Neural cell (in vitro differentiated cells): ENCODE measurements at regions not wholly inside any gene's neighbourhood (a gene's known extent, or its start where the extent isn't known, plus 50 kb on each side); places are given as distances from the start of the nearest gene placed in this dataset.

ENCODE experiments used
- H2AFZ ChIP-seq: fragments of 200-600, 300-800 bp; sonication (generic), shearing (Covaris generic); 2 replicates; pipeline ENCODE4 v1.6.0; 2014; ENCODE audit warnings: low read depth, mild to moderate bottlenecking, antibody characterized with exemption, low read length, moderate library complexity
- H3F3A ChIP-seq: fragments of 200-600 bp; shearing (Covaris generic); 2 replicates; pipeline ENCODE4 v1.6.1; 2016; ENCODE audit warnings: mild to moderate bottlenecking, moderate library complexity, mixed read lengths, antibody characterized with exemption, low read length; ENCODE audit not compliant: insufficient read depth, poor library complexity, severe bottlenecking
- H3K27ac ChIP-seq: fragments of 200-600, 300-800 bp; sonication (generic), shearing (Covaris generic); 2 replicates; pipeline ENCODE4 v1.5.1; 2014; ENCODE audit warnings: mild to moderate bottlenecking, low read length, moderate library complexity
- H3K27me3 ChIP-seq: fragments of 300-800, 200-600 bp; sonication (generic), shearing (Covaris generic); 2 replicates; pipeline ENCODE4 v1.6.0; 2014; ENCODE audit warnings: mild to moderate bottlenecking, low read depth, low read length, moderate library complexity; ENCODE audit not compliant: insufficient read depth
- H3K36me3 ChIP-seq: fragments of 300-800, 200-600 bp; sonication (generic), shearing (Covaris generic); 2 replicates; pipeline ENCODE4 v1.5.1; 2014; ENCODE audit warnings: mild to moderate bottlenecking, antibody characterized with exemption, low read length, moderate library complexity; ENCODE audit not compliant: insufficient read depth
- H3K4me2 ChIP-seq: fragments of 300-800, 200-600 bp; sonication (generic), shearing (Covaris generic); 2 replicates; pipeline ENCODE4 v1.6.0; 2014; ENCODE audit warnings: mild to moderate bottlenecking, low read length
- H3K4me3 ChIP-seq: fragments of 300-800, 200-600 bp; sonication (generic), shearing (Covaris generic); 2 replicates; pipeline ENCODE4 v1.5.1; 2014; ENCODE audit warnings: mild to moderate bottlenecking, low read length, moderate library complexity
- H3K79me2 ChIP-seq: fragments of 200-600 bp; shearing (Covaris generic); replicated peaks from 2 replicates; pipeline ENCODE4 v1.6.0; 2014; ENCODE audit warnings: mild to moderate bottlenecking, low read length, moderate library complexity; ENCODE audit not compliant: insufficient read depth
- H3K9ac ChIP-seq: fragments of 300-800, 200-600 bp; sonication (generic), shearing (Covaris generic); 2 replicates; pipeline ENCODE4 v1.6.1; 2016; ENCODE audit warnings: mild to moderate bottlenecking, low read length, mixed read lengths
- H3K9me2 ChIP-seq: fragments of 200-600 bp; shearing (Covaris generic); 2 replicates; pipeline ENCODE4 v1.6.1; 2016; ENCODE audit warnings: mild to moderate bottlenecking, low read length, mixed read lengths; ENCODE audit not compliant: insufficient read depth
- H3K9me3 ChIP-seq: fragments of 200-600, 300-800 bp; sonication (generic), shearing (Covaris generic); 2 replicates; pipeline ENCODE4 v1.6.1; 2016; ENCODE audit warnings: mild to moderate bottlenecking, mixed run types, low read length, moderate library complexity, mixed read lengths
- H4K20me1 ChIP-seq: fragments of 200-600 bp; shearing (Covaris generic); 2 replicates; pipeline ENCODE4 v1.6.1; 2016; ENCODE audit warnings: mild to moderate bottlenecking, mixed run types; ENCODE audit not compliant: insufficient read depth
- EP300 ChIP-seq: fragments of 450-650 bp; conservative IDR thresholded peaks from 2 replicates; pipeline ENCODE4 v1.6.1; 2014; ENCODE audit warnings: antibody characterized with exemption, mild to moderate bottlenecking, moderate library complexity; ENCODE audit not compliant: poor library complexity, severe bottlenecking
- EZH2 ChIP-seq: fragments of 200-600, 300-800 bp; shearing (Covaris generic), sonication (generic); IDR thresholded peaks from 2 replicates; pipeline ENCODE4 v1.6.1; 2014; ENCODE audit warnings: antibody characterized with exemption, low read length, borderline replicate concordance, mild to moderate bottlenecking; ENCODE audit not compliant: insufficient read depth, poor library complexity, severe bottlenecking
- MXI1 ChIP-seq: fragments of 450-650 bp; conservative IDR thresholded peaks from 2 replicates; pipeline ENCODE4 v1.6.1; 2014; ENCODE audit warnings: antibody characterized with exemption, mild to moderate bottlenecking; ENCODE audit not compliant: poor library complexity, severe bottlenecking
- POLR2AphosphoS5 ChIP-seq: IDR thresholded peaks from 2 replicates; pipeline ENCODE4 v1.6.1; 2012
- SMC3 ChIP-seq: fragments of 450-650 bp; conservative IDR thresholded peaks from 2 replicates; pipeline ENCODE4 v1.6.1; 2014; ENCODE audit warnings: antibody characterized with exemption, mild to moderate bottlenecking, moderate library complexity; ENCODE audit not compliant: poor library complexity
- TAF1 ChIP-seq: IDR thresholded peaks from 2 replicates; pipeline ENCODE4 v1.6.1; 2012; ENCODE audit warnings: low read depth
- TF ChIP-seq, protein P1 (sequence below): fragments of 450-650 bp; IDR thresholded peaks from 2 replicates; pipeline ENCODE4 v1.5.1; 2014; ENCODE audit warnings: antibody characterized with exemption, mild to moderate bottlenecking, moderate library complexity; ENCODE audit not compliant: poor library complexity, severe bottlenecking

DNA sequence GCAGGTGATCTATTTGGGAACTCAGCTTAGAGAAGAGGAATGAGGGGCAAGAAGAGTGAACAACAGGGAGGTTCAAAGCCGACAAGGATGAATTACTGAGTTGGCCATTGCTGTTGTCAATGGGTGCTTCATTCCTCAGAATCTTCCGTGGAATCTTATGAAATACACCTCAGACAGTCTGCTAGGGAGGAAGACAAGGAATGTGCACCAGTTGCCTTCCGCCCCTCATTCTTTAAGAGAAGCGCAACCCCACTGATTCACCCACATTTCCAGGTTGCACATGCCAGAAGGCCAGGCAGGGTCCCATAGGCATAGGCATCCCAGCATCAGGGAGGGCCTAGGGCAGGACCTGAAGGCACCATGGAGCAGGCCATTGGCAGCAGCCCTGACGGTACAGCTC lies 127.5 kb upstream of the TNFAIP3 start:
- no peak overlapping the region for H3K27ac ChIP-seq
- no peak for TF ChIP-seq EP300
- no peaks in the 10 kb centered on the region for H4K20me1 ChIP-seq

DNA sequence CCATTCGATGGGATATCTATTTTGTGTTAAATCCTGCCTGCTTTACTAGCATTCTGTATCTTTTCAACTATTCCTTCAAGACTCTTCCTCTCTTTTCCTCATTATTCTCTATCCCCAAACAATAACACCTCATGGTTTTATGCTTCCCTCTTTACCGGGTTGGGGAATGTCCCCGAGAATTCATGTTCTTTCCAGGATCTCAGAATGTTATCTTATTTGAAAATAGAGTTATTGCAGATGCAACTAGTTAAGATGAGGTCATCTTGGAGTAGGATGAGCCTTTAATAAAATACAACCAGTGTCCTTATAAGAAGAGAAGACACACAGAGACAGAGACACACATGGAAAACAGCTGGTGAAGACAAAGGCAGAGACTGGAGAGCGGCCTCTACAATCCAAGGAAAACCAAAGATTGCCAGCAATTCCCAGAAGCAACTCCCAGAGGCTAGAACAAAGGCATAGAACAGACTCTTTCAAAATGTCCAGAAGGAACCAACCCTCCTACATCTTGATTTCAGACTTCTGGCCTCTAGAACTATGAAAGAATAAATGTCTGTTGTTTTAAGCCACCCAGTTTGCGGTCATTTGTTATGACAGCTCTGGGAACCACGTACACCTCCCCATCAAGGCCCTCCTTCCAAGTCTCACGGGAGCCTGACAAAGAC lies 126.8 kb upstream of the TNFAIP3 start:
- Histone ChIP-seq H3F3A (no peaks in the 10 kb centered on the region), H3K27me3 (no peaks in the 10 kb centered on the region), H2AFZ (no peak overlapping the region), H3K36me3 (no peaks in the 10 kb centered on the region), H3K4me2 (no peak overlapping the region), H3K79me2 (no peaks in the 10 kb centered on the region), H4K20me1 (no peaks in the 10 kb centered on the region), H3K9me3 (no peaks in the 10 kb centered on the region), H3K9ac (no peak overlapping the region), H3K9me2 (no peaks in the 10 kb centered on the region), H3K27ac (no peak overlapping the region), H3K4me3 (no peak overlapping the region)
- TF ChIP-seq EP300 (no peak), SMC3 (no peak)

More for the DNA sequence above, 127.5 kb upstream of the TNFAIP3 start:
- no peaks in the 10 kb centered on the region for H3K9me3 ChIP-seq
- H3K79me2 ChIP-seq: no peaks in the 10 kb centered on the region
- no peak overlapping the region for H3K4me2 ChIP-seq
- H3K9ac ChIP-seq: no peak overlapping the region
- no peak overlapping the region for H3K4me3 ChIP-seq
- no peaks in the 10 kb centered on the region for H3K9me2 ChIP-seq
- H3K36me3 ChIP-seq: no peaks in the 10 kb centered on the region
- H2AFZ ChIP-seq: no peak overlapping the region
- no peaks in the 10 kb centered on the region for H3F3A ChIP-seq
- H3K27me3 ChIP-seq: no peaks in the 10 kb centered on the region

DNA sequence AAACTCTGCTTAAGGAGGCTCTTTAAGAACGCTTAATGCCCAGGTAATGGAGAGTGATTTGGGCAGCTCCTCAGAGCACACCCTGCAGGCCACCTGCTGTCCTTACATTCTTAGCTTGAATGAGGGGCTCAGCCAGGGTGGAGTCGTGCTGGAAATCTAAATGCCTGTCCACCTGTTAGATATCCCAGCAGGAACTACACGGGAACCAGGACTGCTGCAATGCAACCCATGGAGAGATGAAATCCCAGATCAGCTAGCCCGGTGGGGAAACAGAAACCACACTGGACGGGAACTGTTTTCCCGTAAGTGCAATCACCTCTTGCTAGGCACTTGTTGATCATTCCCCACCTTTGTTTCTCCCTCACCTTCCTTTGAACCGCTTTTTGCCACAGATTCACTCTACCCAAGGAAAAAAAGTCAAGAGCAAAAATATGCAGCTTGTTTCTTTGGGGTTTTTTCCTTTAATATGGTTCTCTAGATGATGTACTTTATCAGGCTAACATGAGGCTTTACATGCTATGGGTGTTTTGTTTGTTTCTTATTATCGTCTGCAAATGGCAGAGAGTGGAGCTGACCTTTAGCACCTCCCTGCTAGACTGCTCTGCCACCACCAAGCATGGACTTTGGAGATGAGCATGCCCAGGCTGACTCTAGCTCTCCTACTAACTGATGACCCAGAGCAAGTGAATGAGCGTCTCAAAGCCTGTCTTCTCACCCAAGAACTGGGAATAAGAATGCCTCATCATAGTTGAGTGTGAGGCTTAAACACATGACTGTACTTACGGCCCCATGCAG lies 125.9 kb upstream of the TNFAIP3 start:
- H3K9me3 ChIP-seq: no peaks in the 10 kb centered on the region
- no peak overlapping the region for H2AFZ ChIP-seq
- no peaks in the 10 kb centered on the region for H3K9me2 ChIP-seq
- H3F3A ChIP-seq: no peaks in the 10 kb centered on the region
- H3K4me2 ChIP-seq: no peak overlapping the region
- no peak overlapping the region for H3K4me3 ChIP-seq
- TF ChIP-seq EP300 (no peak), MXI1 (no peak), POLR2AphosphoS5 (no peak), EZH2 (no peak), SMC3 (no peak), TAF1 (no peak)
- TF ChIP-seq, protein P1, sequence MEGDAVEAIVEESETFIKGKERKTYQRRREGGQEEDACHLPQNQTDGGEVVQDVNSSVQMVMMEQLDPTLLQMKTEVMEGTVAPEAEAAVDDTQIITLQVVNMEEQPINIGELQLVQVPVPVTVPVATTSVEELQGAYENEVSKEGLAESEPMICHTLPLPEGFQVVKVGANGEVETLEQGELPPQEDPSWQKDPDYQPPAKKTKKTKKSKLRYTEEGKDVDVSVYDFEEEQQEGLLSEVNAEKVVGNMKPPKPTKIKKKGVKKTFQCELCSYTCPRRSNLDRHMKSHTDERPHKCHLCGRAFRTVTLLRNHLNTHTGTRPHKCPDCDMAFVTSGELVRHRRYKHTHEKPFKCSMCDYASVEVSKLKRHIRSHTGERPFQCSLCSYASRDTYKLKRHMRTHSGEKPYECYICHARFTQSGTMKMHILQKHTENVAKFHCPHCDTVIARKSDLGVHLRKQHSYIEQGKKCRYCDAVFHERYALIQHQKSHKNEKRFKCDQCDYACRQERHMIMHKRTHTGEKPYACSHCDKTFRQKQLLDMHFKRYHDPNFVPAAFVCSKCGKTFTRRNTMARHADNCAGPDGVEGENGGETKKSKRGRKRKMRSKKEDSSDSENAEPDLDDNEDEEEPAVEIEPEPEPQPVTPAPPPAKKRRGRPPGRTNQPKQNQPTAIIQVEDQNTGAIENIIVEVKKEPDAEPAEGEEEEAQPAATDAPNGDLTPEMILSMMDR: no peak
- H3K27me3 ChIP-seq: no peaks in the 10 kb centered on the region
- H3K27ac ChIP-seq: no peak overlapping the region
- H3K36me3 ChIP-seq: no peaks in the 10 kb centered on the region
- H4K20me1 ChIP-seq: no peaks in the 10 kb centered on the region
- no peak overlapping the region for H3K9ac ChIP-seq
- no peaks in the 10 kb centered on the region for H3K79me2 ChIP-seq
